Trophoblast cell (in vitro differentiated cells and primary cell): ENCODE measurements at regions not wholly inside any gene's neighbourhood (a gene's known extent, or its start where the extent isn't known, plus 50 kb on each side); places are given as distances from the start of the nearest gene placed in this dataset.

Experiments
- DNase-seq, 2 donors: peaks; one replicate each; pipeline ENCODE4 v3.0.0-alpha.2; 2016
- H2AFZ ChIP-seq: 2 replicates; pipeline ENCODE4 v1.6.1; 2013; ENCODE audit warnings: low read length, moderate library complexity, mild to moderate bottlenecking; ENCODE audit not compliant: insufficient read depth, poor library complexity
- H2AK5ac ChIP-seq: 2 replicates; pipeline ENCODE4 v1.6.1; 2013; ENCODE audit warnings: mild to moderate bottlenecking, low read length
- H2BK120ac ChIP-seq: 2 replicates; pipeline ENCODE4 v1.6.1; 2013; ENCODE audit warnings: low read length, mild to moderate bottlenecking, moderate library complexity; ENCODE audit not compliant: insufficient read depth, poor library complexity
- H2BK12ac ChIP-seq: 2 replicates; pipeline ENCODE4 v1.6.1; 2013; ENCODE audit warnings: mild to moderate bottlenecking, low read length, moderate library complexity
- H2BK5ac ChIP-seq: 2 replicates; pipeline ENCODE4 v1.6.1; 2013; ENCODE audit warnings: low read length, low read depth, moderate library complexity, mild to moderate bottlenecking; ENCODE audit not compliant: poor library complexity
- H3K14ac ChIP-seq: 2 replicates; pipeline ENCODE4 v1.6.1; 2013; ENCODE audit warnings: mild to moderate bottlenecking, low read length
- H3K18ac ChIP-seq: 2 replicates; pipeline ENCODE4 v1.6.1; 2013; ENCODE audit warnings: mild to moderate bottlenecking, low read length
- H3K23ac ChIP-seq: 2 replicates; pipeline ENCODE4 v1.6.1; 2013; ENCODE audit warnings: low read length
- H3K27ac ChIP-seq: 2 replicates; pipeline ENCODE4 v1.5.1; 2013; ENCODE audit warnings: low read depth, mild to moderate bottlenecking, inconsistent platforms, low read length, moderate library complexity
- H3K27me3 ChIP-seq: 2 replicates; pipeline ENCODE4 v1.6.1; 2013; ENCODE audit warnings: inconsistent platforms, mild to moderate bottlenecking, low read length, moderate library complexity; ENCODE audit not compliant: insufficient read depth
- H3K36me3 ChIP-seq, 2 experiments: 1 replicate in 1 of 2; 2 replicates in 1 of 2; pipeline ENCODE4 v1.6.1; 2013; ENCODE audit warnings: low read length in 2 of 2, mild to moderate bottlenecking in 2 of 2, moderate library complexity in 1 of 2; ENCODE audit not compliant: insufficient read depth in 2 of 2, control insufficient read depth in 1 of 2
- H3K4ac ChIP-seq: 2 replicates; pipeline ENCODE4 v1.6.1; 2013; ENCODE audit warnings: low read depth, mild to moderate bottlenecking, low read length, moderate library complexity
- H3K4me1 ChIP-seq, 2 experiments: 1 replicate in 1 of 2; 2 replicates in 1 of 2; pipeline ENCODE4 v1.6.1; 2013; ENCODE audit warnings: low read length in 2 of 2, mild to moderate bottlenecking in 2 of 2, moderate library complexity in 1 of 2; ENCODE audit not compliant: insufficient read depth in 2 of 2, control insufficient read depth in 1 of 2
- H3K4me2 ChIP-seq: 2 replicates; pipeline ENCODE4 v1.6.1; 2013; ENCODE audit warnings: inconsistent platforms, mild to moderate bottlenecking, low read length, moderate library complexity
- H3K4me3 ChIP-seq: 2 replicates; pipeline ENCODE4 v1.5.1; 2013; ENCODE audit warnings: mild to moderate bottlenecking, low read depth, low read length, inconsistent platforms
- H3K79me1 ChIP-seq: one replicate; pipeline ENCODE4 v1.6.1; 2013; ENCODE audit warnings: low read length
- H3K79me2 ChIP-seq: 2 replicates; pipeline ENCODE4 v1.6.1; 2013; ENCODE audit warnings: low read length, mild to moderate bottlenecking; ENCODE audit not compliant: control insufficient read depth, insufficient read depth, poor library complexity
- H3K9ac ChIP-seq: 2 replicates; pipeline ENCODE4 v1.6.1; 2013; ENCODE audit warnings: mild to moderate bottlenecking, low read length
- H3K9me3 ChIP-seq: 2 replicates; pipeline ENCODE4 v1.6.1; 2013; ENCODE audit warnings: low read depth, mild to moderate bottlenecking, control low read depth, inconsistent platforms, low read length; ENCODE audit not compliant: insufficient read depth
- H4K12ac ChIP-seq: 2 replicates; pipeline ENCODE4 v1.6.1; 2013; ENCODE audit warnings: low read depth, mild to moderate bottlenecking, low read length, moderate library complexity
- H4K8ac ChIP-seq: 2 replicates; pipeline ENCODE4 v1.6.1; 2013; ENCODE audit warnings: low read depth, mild to moderate bottlenecking, low read length, moderate library complexity
- H4K91ac ChIP-seq: one replicate; pipeline ENCODE4 v1.6.1; 2013; ENCODE audit warnings: low read depth, mild to moderate bottlenecking, low read length, moderate library complexity
- WGBS: extraction: QIAGEN DNeasy Blood & Tissue Kit; methylation state at CpG from one replicate; pipeline ENCODE4 v1.1.7; 2013; ENCODE audit warnings: missing lambda C conversion rate; ENCODE audit not compliant: insufficient read length, insufficient coverage; ENCODE audit errors: extremely low coverage; 5-methylcytosine and 5-hydroxymethylcytosine counted together

DNA sequence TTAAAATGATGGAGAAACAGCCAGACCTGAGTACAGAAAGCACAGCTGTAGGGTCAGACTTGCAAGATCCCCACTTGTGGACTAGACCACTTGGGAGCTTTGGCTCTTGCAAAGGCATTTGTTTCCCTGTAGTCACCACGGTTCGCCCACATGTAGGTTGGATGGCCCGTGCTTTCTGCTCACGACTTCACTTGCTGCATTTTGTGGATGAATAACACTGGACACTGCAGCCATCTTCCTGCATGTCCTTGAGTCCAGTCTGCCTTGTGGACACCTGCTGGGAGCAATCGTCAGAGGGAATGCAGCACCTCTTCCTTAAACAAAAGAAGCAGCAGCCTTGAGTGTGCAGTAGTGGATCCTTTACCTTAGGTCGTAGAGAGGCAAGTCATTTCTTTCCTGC, 372.9 kb upstream of the IRX2 start:
- WGBS, result no CpG with 5 or more reads among the region's 6 CpGs
- no peak overlapping the region for H3K9ac ChIP-seq

DNA sequence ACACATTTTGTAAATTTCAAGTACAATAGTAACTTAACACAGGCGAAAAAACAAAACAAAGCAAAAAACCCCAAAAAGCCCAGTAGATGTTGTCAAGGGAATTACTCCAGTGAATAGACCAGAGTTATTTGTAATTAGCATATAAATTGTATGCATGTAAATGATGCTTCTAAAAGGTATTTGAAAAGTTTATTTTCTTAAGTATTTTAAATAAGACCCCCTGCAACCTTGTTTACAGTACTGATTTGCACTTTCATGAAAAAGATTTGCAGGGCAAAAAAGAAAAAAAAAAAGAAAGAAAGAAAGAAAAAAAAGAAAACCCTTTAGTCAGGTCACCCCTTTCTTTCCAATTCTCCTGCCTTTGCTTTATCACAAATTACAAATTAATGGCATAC, 372.3 kb upstream of the IRX2 start:
- Histone ChIP-seq H4K8ac (no peak overlapping the region), H3K4me1 (peaks cover 8 to 13% of the 10 kb centered on the region in 2 experiments), H2BK12ac (no peak overlapping the region), H3K18ac (no peak overlapping the region), H3K9ac (no peak overlapping the region), H3K4me3 (no peak overlapping the region), H2BK5ac (no peak overlapping the region), H4K12ac (no peak overlapping the region), H3K79me2 (no peaks in the 10 kb centered on the region), H3K9me3 (no peaks in the 10 kb centered on the region), H2AK5ac (no peak overlapping the region), H3K36me3 (no peaks in the 10 kb centered on the region), H4K91ac (no peak overlapping the region), H3K79me1 (no peaks in the 10 kb centered on the region), H3K4me2 (no peak overlapping the region), H2BK120ac (no peak overlapping the region), H3K27ac (no peak overlapping the region), H3K27me3 (peaks cover 10% of the 10 kb centered on the region), H3K23ac (no peak overlapping the region), H3K4ac (no peak overlapping the region), H3K14ac (no peak overlapping the region), H2AFZ (no peak overlapping the region)
- whole genome bisulfite sequencing, result no CpG with 5 or more reads among the region's 1 CpG
- DNase-seq, result no peak

More for the DNA sequence above, 372.9 kb upstream of the IRX2 start:
- no peak for DNase-seq
- Histone ChIP-seq H3K4me1 (peaks cover 8 to 13% of the 10 kb centered on the region in 2 experiments), H3K27me3 (peaks cover 10% of the 10 kb centered on the region), H2AFZ (no peak overlapping the region), H2BK5ac (no peak overlapping the region), H3K18ac (no peak overlapping the region), H2AK5ac (no peak overlapping the region), H3K4ac (no peak overlapping the region), H2BK12ac (no peak overlapping the region), H3K79me2 (no peaks in the 10 kb centered on the region), H3K14ac (no peak overlapping the region), H3K36me3 (no peaks in the 10 kb centered on the region), H3K4me3 (no peak overlapping the region), H3K9me3 (no peaks in the 10 kb centered on the region), H3K79me1 (no peaks in the 10 kb centered on the region), H2BK120ac (no peak overlapping the region), H3K23ac (no peak overlapping the region), H3K27ac (no peak overlapping the region), H3K4me2 (no peak overlapping the region), H4K12ac (no peak overlapping the region), H4K91ac (no peak overlapping the region), H4K8ac (no peak overlapping the region)

DNA sequence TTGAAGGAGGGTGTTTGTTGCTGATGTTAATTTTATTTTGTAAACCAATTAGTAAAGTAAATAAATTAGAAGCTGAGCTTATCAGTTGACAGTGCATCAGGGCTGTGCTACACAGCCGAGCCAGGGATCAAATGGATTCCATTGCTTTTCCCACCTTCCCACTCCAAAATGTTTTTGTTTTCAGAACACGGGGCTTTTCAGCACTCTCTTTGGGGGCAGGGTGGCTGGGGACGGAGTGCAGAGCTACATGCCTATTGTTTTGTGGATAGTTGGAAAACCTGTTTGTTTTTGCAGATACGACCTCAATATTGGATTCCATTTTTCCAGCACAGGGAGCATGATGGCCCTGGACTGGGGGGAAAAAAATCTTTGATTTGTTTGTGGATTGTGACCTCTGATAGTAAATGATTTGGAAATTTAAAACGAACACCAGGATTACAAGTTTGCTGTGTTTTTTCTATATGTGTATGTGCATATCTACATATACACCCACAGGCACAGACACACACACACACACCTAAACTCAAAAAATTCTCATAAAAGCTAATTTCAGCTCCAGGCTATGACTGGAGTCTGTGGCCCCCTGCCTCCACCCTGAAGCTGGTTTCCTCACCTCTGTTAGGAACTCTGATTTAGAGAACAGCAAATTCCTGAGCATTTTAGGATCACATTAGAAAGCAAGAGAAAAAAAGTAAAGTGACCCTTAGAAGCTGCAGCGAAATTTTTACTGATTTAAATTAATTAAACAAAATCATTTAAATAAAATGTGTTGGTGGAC, 371.7 kb upstream of the IRX2 start:
- Histone ChIP-seq H4K91ac (no peak overlapping the region), H3K27ac (no peak overlapping the region), H3K4me1 (peaks cover 8 to 13% of the 10 kb centered on the region in 2 experiments), H3K4me3 (no peak overlapping the region), H3K23ac (no peak overlapping the region), H3K36me3 (no peaks in the 10 kb centered on the region), H3K14ac (no peak overlapping the region), H3K18ac (no peak overlapping the region), H2BK120ac (no peak overlapping the region), H3K79me1 (no peaks in the 10 kb centered on the region), H3K27me3 (peaks cover 10% of the 10 kb centered on the region), H2AFZ (no peak overlapping the region), H3K79me2 (no peaks in the 10 kb centered on the region), H3K4ac (no peak overlapping the region), H3K9ac (no peak overlapping the region), H4K8ac (no peak overlapping the region), H2BK5ac (no peak overlapping the region), H3K9me3 (no peaks in the 10 kb centered on the region), H3K4me2 (peak overlapping the region; percentile 51), H4K12ac (no peak overlapping the region), H2AK5ac (no peak overlapping the region), H2BK12ac (no peak overlapping the region)
- no CpG with 5 or more reads among the region's 6 CpGs for WGBS
- no peak for DNase-seq

DNA sequence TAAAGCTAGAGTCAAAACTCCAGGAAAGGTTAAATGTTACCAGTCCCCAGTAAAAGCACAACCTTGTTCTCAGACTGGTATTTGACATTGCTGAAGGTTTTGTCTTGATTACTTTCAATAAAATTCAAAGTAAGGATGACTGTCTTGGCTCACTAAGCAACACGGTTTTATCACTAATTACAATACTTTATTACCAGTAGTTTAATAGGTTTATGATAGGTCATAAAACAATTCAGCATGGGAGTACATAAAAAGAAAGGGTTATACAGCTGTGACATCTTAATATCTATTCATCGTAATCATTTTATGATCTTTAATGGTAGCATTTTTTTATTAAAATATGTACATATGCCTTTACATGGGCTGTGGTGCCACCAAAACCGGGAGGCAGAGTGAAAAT, 370.7 kb upstream of the IRX2 start:
- Histone ChIP-seq H2AFZ (no peak overlapping the region), H3K27me3 (peaks cover 12% of the 10 kb centered on the region), H3K27ac (no peak overlapping the region), H4K8ac (no peak overlapping the region), H2AK5ac (no peak overlapping the region), H3K9me3 (no peaks in the 10 kb centered on the region), H3K4ac (no peak overlapping the region), H3K23ac (no peak overlapping the region), H4K12ac (no peak overlapping the region), H3K9ac (no peak overlapping the region), H3K4me2 (peak overlapping the region; percentile 11), H3K4me1 (peaks cover 8 to 11% of the 10 kb centered on the region in 2 experiments), H3K18ac (no peak overlapping the region), H3K4me3 (no peak overlapping the region), H2BK120ac (no peak overlapping the region), H4K91ac (no peak overlapping the region), H3K36me3 (no peaks in the 10 kb centered on the region), H3K79me1 (no peaks in the 10 kb centered on the region), H2BK12ac (no peak overlapping the region), H2BK5ac (no peak overlapping the region), H3K79me2 (no peaks in the 10 kb centered on the region), H3K14ac (no peak overlapping the region)
- no CpG with 5 or more reads among the region's 3 CpGs for WGBS
- no peak for DNase-seq
